Astrocyte of the cerebellum (primary cell): ENCODE measurements at regions not wholly inside any gene's neighbourhood (a gene's known extent, or its start where the extent isn't known, plus 50 kb on each side); places are given as distances from the start of the nearest gene placed in this dataset.

Source experiments
- DNase-seq: peaks from one replicate; pipeline ENCODE4 v3.0.0-alpha.2; 2011; ENCODE audit warnings: low read depth
- H3K4me3 ChIP-seq: 2 replicates; pipeline ENCODE4 v1.5.1; 2011; ENCODE audit warnings: mild to moderate bottlenecking, low read depth, low read length, moderate library complexity
- CTCF ChIP-seq: IDR thresholded peaks from 2 replicates; pipeline ENCODE4 v1.5.1; 2012; ENCODE audit warnings: low read length, low read depth, moderate library complexity, mild to moderate bottlenecking; ENCODE audit errors: missing control alignments
- in situ Hi-C: cut with HindIII; loops from 2 replicates; pipeline ENCODE4 v1.10.0; 2017; ENCODE audit warnings: low sequenced_read_pairs

GRCh38 chr1:64325856-64326255, 122.4 kb downstream of the UBE2U start:
- in situ Hi-C loops, result no loop called here
- no peak overlapping the region for H3K4me3 ChIP-seq
- DNase-seq, result no peak
- TF ChIP-seq CTCF, result no peak

GRCh38 chr1:64327119-64327518, 123.7 kb downstream of the UBE2U start:
- in situ Hi-C loops, result no loop called here
- no peak for DNase-seq
- no peak overlapping the region for H3K4me3 ChIP-seq
- TF ChIP-seq CTCF, result no peak

- no peak for TF ChIP-seq CTCF
- H3K4me3 ChIP-seq, result no peak overlapping the region
- DNase-seq, result no peak
- in situ Hi-C loops, result no loop called here
Measured at GRCh38 chr1:64328193-64328592, 124.8 kb downstream of the UBE2U start.

GRCh38 chr1:64330839-64331238, 127.4 kb downstream of the UBE2U start:
- in situ Hi-C loops, result no loop called here
- no peak overlapping the region for H3K4me3 ChIP-seq
- TF ChIP-seq CTCF, result no peak
- DNase-seq, result no peak

GRCh38 chr1:64335636-64336035, 132.2 kb downstream of the UBE2U start:
- DNase-seq, result no peak
- no peak for TF ChIP-seq CTCF
- no peak overlapping the region for H3K4me3 ChIP-seq
- in situ Hi-C loops, result no loop called here

- in situ Hi-C loops, result no loop called here
- DNase-seq, result no peak
- no peak overlapping the region for H3K4me3 ChIP-seq
- TF ChIP-seq CTCF, result no peak
Measured at GRCh38 chr1:64337475-64337874, 132.5 kb upstream of the CACHD1 start.

- no peak for TF ChIP-seq CTCF
- no peak overlapping the region for H3K4me3 ChIP-seq
- no peak for DNase-seq
- in situ Hi-C loops, result no loop called here
Measured at GRCh38 chr1:64337926-64338325, 132.0 kb upstream of the CACHD1 start.
